ENCODE measurements at regions not wholly inside any gene's neighbourhood (a gene's known extent, or its start where the extent isn't known, plus 50 kb on each side); places are given as distances from the start of the nearest gene placed in this dataset.

- no peak overlapping the region for H3K4me3 ChIP-seq (ENCODE audit: low read length)
- POLR2A ChIA-PET (ENCODE audit: unreplicated experiment), result no interaction called here
- no peaks in the 10 kb centered on the region for H3K79me2 ChIP-seq (ENCODE audit: low read length)
- TF ChIP-seq EZH2 (IDR thresholded peaks at IDR 0.05; ENCODE audit: low read length, unreplicated experiment) (no peak), CTCF (conservative IDR thresholded peaks at IDR 0.05; ENCODE audit: low read depth, low read length) (no peak), EZH2phosphoT487 (IDR thresholded peaks at IDR 0.05; ENCODE audit: borderline replicate concordance, low read length) (no peak)
- H4K20me1 ChIP-seq (ENCODE audit: low read length), result no peaks in the 10 kb centered on the region
- DNase-seq, result no peak
- H3K9me3 ChIP-seq (ENCODE audit: low read length), result no peaks in the 10 kb centered on the region
- CTCF ChIA-PET, result no interaction called here
- H3K4me1 ChIP-seq (ENCODE audit: insufficient read depth, low read length), result no peaks in the 10 kb centered on the region
- H3K9me2 ChIP-seq (replicated peaks; ENCODE audit: low read length), result no peaks in the 10 kb centered on the region
- BruUV-seq (replicated peaks), result no TSS peak
- no peak overlapping the region for H3K27ac ChIP-seq (ENCODE audit: low read length)
- H3K4me2 ChIP-seq (ENCODE audit: low read length), result no peak overlapping the region
- intact Hi-C loops (cut with micrococcal nuclease), result no loop called here
- no peaks in the 10 kb centered on the region for H3K36me3 ChIP-seq (ENCODE audit: low read depth, low read length)
- H2AFZ ChIP-seq (ENCODE audit: low read length), result no peak overlapping the region
- no peak overlapping the region for H3K9ac ChIP-seq (ENCODE audit: low read length)
- no peaks in the 10 kb centered on the region for H3K27me3 ChIP-seq (ENCODE audit: low read length)
- ATAC-seq, result no peak
- H3F3A ChIP-seq (ENCODE audit: low read length, unreplicated experiment), result no peaks in the 10 kb centered on the region
Observed at GRCh38 chr18:37861981-37862380, 296.4 kb upstream of the CELF4 start.

- Histone ChIP-seq H3K9ac (ENCODE audit: low read length) (no peak overlapping the region), H3K27ac (ENCODE audit: low read length) (no peak overlapping the region), H3K4me2 (ENCODE audit: low read length) (no peak overlapping the region), H3K9me2 (replicated peaks; ENCODE audit: low read length) (no peaks in the 10 kb centered on the region), H3K36me3 (ENCODE audit: low read depth, low read length) (no peaks in the 10 kb centered on the region), H3K79me2 (ENCODE audit: low read length) (no peaks in the 10 kb centered on the region), H3K4me3 (ENCODE audit: low read length) (no peak overlapping the region), H3K9me3 (ENCODE audit: low read length) (no peaks in the 10 kb centered on the region), H3K4me1 (ENCODE audit: insufficient read depth, low read length) (no peaks in the 10 kb centered on the region), H4K20me1 (ENCODE audit: low read length) (no peaks in the 10 kb centered on the region), H3K27me3 (ENCODE audit: low read length) (no peaks in the 10 kb centered on the region), H2AFZ (ENCODE audit: low read length) (no peak overlapping the region), H3F3A (ENCODE audit: low read length, unreplicated experiment) (no peaks in the 10 kb centered on the region)
- ChIA-PET CTCF (no interaction called here), POLR2A (ENCODE audit: unreplicated experiment) (no interaction called here)
- DNase-seq (no peak), ATAC-seq (no peak)
- TF ChIP-seq CTCF (conservative IDR thresholded peaks at IDR 0.05; ENCODE audit: low read depth, low read length), result no peak
- no peak for TF ChIP-seq EZH2 (IDR thresholded peaks at IDR 0.05; ENCODE audit: low read length, unreplicated experiment)
- TF ChIP-seq EZH2phosphoT487 (IDR thresholded peaks at IDR 0.05; ENCODE audit: borderline replicate concordance, low read length), result no peak
- BruUV-seq (replicated peaks), result no TSS peak
- intact Hi-C loops (cut with micrococcal nuclease), result no loop called here
Observed at GRCh38 chr18:37854396-37854795, 288.8 kb upstream of the CELF4 start.

GRCh38 chr18:37853706-37854105 lies 288.1 kb upstream of the CELF4 start:
- intact Hi-C loops (cut with micrococcal nuclease), result no loop called here
- no peak overlapping the region for H3K9ac ChIP-seq (ENCODE audit: low read length)
- H3K4me3 ChIP-seq (ENCODE audit: low read length), result no peak overlapping the region
- ChIA-PET POLR2A (ENCODE audit: unreplicated experiment) (no interaction called here), CTCF (no interaction called here)
- H3K9me2 ChIP-seq (replicated peaks; ENCODE audit: low read length), result no peaks in the 10 kb centered on the region
- H3K27ac ChIP-seq (ENCODE audit: low read length), result no peak overlapping the region
- no peak overlapping the region for H2AFZ ChIP-seq (ENCODE audit: low read length)
- no peaks in the 10 kb centered on the region for H3K4me1 ChIP-seq (ENCODE audit: insufficient read depth, low read length)
- no peaks in the 10 kb centered on the region for H3K79me2 ChIP-seq (ENCODE audit: low read length)
- no peaks in the 10 kb centered on the region for H4K20me1 ChIP-seq (ENCODE audit: low read length)
- no peaks in the 10 kb centered on the region for H3K27me3 ChIP-seq (ENCODE audit: low read length)
- BruUV-seq (replicated peaks), result no TSS peak
- DNase-seq (no peak), ATAC-seq (no peak)
- H3K9me3 ChIP-seq (ENCODE audit: low read length), result no peaks in the 10 kb centered on the region
- H3K36me3 ChIP-seq (ENCODE audit: low read depth, low read length), result no peaks in the 10 kb centered on the region
- H3F3A ChIP-seq (ENCODE audit: low read length, unreplicated experiment), result no peaks in the 10 kb centered on the region
- no peak for TF ChIP-seq CTCF (conservative IDR thresholded peaks at IDR 0.05; ENCODE audit: low read depth, low read length)
- TF ChIP-seq EZH2phosphoT487 (IDR thresholded peaks at IDR 0.05; ENCODE audit: borderline replicate concordance, low read length), result no peak
- H3K4me2 ChIP-seq (ENCODE audit: low read length), result no peak overlapping the region
